ENCODE measurements at regions not wholly inside any gene's neighbourhood (a gene's known extent, or its start where the extent isn't known, plus 50 kb on each side); places are given as distances from the start of the nearest gene placed in this dataset.
A peak's percentile ranks its signal among the peaks of the same experiment; 100 is the strongest.

- no peaks in the 10 kb centered on the region for H3K4me1 ChIP-seq (ENCODE audit: control insufficient read depth, extremely low read depth, insufficient read depth, low read length)
- no peaks in the 10 kb centered on the region for H3K79me2 ChIP-seq (ENCODE audit: control insufficient read depth, insufficient read depth, low read length)
- H3K4me2 ChIP-seq (ENCODE audit: extremely low read depth, insufficient read depth, low read length): no peak overlapping the region
- no peaks in the 10 kb centered on the region for H3K36me3 ChIP-seq (ENCODE audit: control insufficient read depth, insufficient read depth, low read length)
- TF ChIP-seq, protein P1, sequence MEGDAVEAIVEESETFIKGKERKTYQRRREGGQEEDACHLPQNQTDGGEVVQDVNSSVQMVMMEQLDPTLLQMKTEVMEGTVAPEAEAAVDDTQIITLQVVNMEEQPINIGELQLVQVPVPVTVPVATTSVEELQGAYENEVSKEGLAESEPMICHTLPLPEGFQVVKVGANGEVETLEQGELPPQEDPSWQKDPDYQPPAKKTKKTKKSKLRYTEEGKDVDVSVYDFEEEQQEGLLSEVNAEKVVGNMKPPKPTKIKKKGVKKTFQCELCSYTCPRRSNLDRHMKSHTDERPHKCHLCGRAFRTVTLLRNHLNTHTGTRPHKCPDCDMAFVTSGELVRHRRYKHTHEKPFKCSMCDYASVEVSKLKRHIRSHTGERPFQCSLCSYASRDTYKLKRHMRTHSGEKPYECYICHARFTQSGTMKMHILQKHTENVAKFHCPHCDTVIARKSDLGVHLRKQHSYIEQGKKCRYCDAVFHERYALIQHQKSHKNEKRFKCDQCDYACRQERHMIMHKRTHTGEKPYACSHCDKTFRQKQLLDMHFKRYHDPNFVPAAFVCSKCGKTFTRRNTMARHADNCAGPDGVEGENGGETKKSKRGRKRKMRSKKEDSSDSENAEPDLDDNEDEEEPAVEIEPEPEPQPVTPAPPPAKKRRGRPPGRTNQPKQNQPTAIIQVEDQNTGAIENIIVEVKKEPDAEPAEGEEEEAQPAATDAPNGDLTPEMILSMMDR (conservative IDR thresholded peaks at IDR 0.05 in 1 of 2, IDR thresholded peaks at IDR 0.05 in 1 of 2; ENCODE audit: low read depth in 1 of 2, low read length in 2 of 2): no peak
- no peak for TF ChIP-seq EZH2 (IDR thresholded peaks at IDR 0.05; ENCODE audit: low read length, missing control alignments)
- no peak overlapping the region for H3K27ac ChIP-seq (ENCODE audit: insufficient read depth, low read length)
- H4K20me1 ChIP-seq (ENCODE audit: control insufficient read depth, extremely low read depth, insufficient read depth, low read length): no peaks in the 10 kb centered on the region
- H2AFZ ChIP-seq (ENCODE audit: low read length): no peak overlapping the region
- H3K9me3 ChIP-seq (ENCODE audit: control insufficient read depth, insufficient read depth, low read depth, low read length): no peaks in the 10 kb centered on the region
- H3K4me3 ChIP-seq (replicated peaks in 1 of 4; ENCODE audit: control extremely low read depth in 1 of 4, insufficient read depth in 1 of 4, low read depth in 3 of 4, low read length in 4 of 4): no peak overlapping the region
- no peaks in the 10 kb centered on the region for H3K27me3 ChIP-seq (ENCODE audit: control insufficient read depth, insufficient read depth, low read length)
- peak in 1 of 2 donors; percentile 14 for DNase-seq (ENCODE audit: low read depth in 2 of 2)
- H3K9ac ChIP-seq (ENCODE audit: insufficient read depth, low read length): no peak overlapping the region
Observed at GRCh38 chr2:41197781-41198180, 745.9 kb upstream of the SLC8A1 start.

DNA sequence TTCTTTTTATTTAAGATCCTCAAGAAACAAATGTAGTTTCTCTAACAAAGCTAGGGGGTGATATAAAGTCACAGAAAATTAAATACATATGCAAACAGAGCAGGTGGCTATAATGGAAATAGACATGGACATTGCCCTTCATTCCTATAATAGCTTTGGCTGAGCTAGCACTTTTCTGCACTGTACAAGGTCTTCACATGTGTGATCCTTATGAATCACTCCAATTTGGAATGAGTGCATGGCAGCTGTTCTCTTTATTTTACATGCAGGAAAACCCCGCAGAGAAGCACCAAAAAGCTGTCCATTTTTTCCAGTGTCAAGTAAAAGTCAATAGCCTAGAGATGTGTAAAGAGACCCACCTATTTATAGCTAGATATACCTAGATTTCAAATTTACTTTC, 747.4 kb upstream of the SLC8A1 start:
- Histone ChIP-seq H2AFZ (ENCODE audit: low read length) (no peak overlapping the region), H3K4me3 (replicated peaks in 1 of 4; ENCODE audit: control extremely low read depth in 1 of 4, insufficient read depth in 1 of 4, low read depth in 3 of 4, low read length in 4 of 4) (no peak overlapping the region), H3K9ac (ENCODE audit: insufficient read depth, low read length) (no peak overlapping the region), H4K20me1 (ENCODE audit: control insufficient read depth, extremely low read depth, insufficient read depth, low read length) (no peaks in the 10 kb centered on the region), H3K27me3 (ENCODE audit: control insufficient read depth, insufficient read depth, low read length) (no peaks in the 10 kb centered on the region), H3K36me3 (ENCODE audit: control insufficient read depth, insufficient read depth, low read length) (no peaks in the 10 kb centered on the region), H3K9me3 (ENCODE audit: control insufficient read depth, insufficient read depth, low read depth, low read length) (no peaks in the 10 kb centered on the region), H3K79me2 (ENCODE audit: control insufficient read depth, insufficient read depth, low read length) (no peaks in the 10 kb centered on the region), H3K4me2 (ENCODE audit: extremely low read depth, insufficient read depth, low read length) (no peak overlapping the region), H3K4me1 (ENCODE audit: control insufficient read depth, extremely low read depth, insufficient read depth, low read length) (no peaks in the 10 kb centered on the region), H3K27ac (ENCODE audit: insufficient read depth, low read length) (no peak overlapping the region)
- DNase-seq (ENCODE audit: low read depth in 2 of 2): no peak
- TF ChIP-seq, protein P1 (conservative IDR thresholded peaks at IDR 0.05 in 1 of 2, IDR thresholded peaks at IDR 0.05 in 1 of 2; ENCODE audit: low read depth in 1 of 2, low read length in 2 of 2): no peak
- TF ChIP-seq EZH2 (IDR thresholded peaks at IDR 0.05; ENCODE audit: low read length, missing control alignments): no peak

GRCh38 chr2:41204315-41204714, 752.4 kb upstream of the SLC8A1 start:
- Histone ChIP-seq H3K4me1 (ENCODE audit: control insufficient read depth, extremely low read depth, insufficient read depth, low read length) (no peaks in the 10 kb centered on the region), H3K27ac (ENCODE audit: insufficient read depth, low read length) (no peak overlapping the region)
- TF ChIP-seq EZH2 (IDR thresholded peaks at IDR 0.05; ENCODE audit: low read length, missing control alignments): no peak
- TF ChIP-seq, protein P1 (conservative IDR thresholded peaks at IDR 0.05 in 1 of 2, IDR thresholded peaks at IDR 0.05 in 1 of 2; ENCODE audit: low read depth in 1 of 2, low read length in 2 of 2): no peak

More at GRCh38 chr2:41204315-41204714, 752.4 kb upstream of the SLC8A1 start:
- Histone ChIP-seq H3K9me3 (ENCODE audit: control insufficient read depth, insufficient read depth, low read depth, low read length) (no peaks in the 10 kb centered on the region), H2AFZ (ENCODE audit: low read length) (no peak overlapping the region), H4K20me1 (ENCODE audit: control insufficient read depth, extremely low read depth, insufficient read depth, low read length) (no peaks in the 10 kb centered on the region), H3K4me3 (replicated peaks in 1 of 4; ENCODE audit: control extremely low read depth in 1 of 4, insufficient read depth in 1 of 4, low read depth in 3 of 4, low read length in 4 of 4) (no peak overlapping the region), H3K9ac (ENCODE audit: insufficient read depth, low read length) (no peak overlapping the region), H3K4me2 (ENCODE audit: extremely low read depth, insufficient read depth, low read length) (no peak overlapping the region), H3K36me3 (ENCODE audit: control insufficient read depth, insufficient read depth, low read length) (no peaks in the 10 kb centered on the region), H3K27me3 (ENCODE audit: control insufficient read depth, insufficient read depth, low read length) (no peaks in the 10 kb centered on the region), H3K79me2 (ENCODE audit: control insufficient read depth, insufficient read depth, low read length) (no peaks in the 10 kb centered on the region)
- no peak for DNase-seq (ENCODE audit: low read depth in 2 of 2)

Measured in fibroblast of lung (primary cell).